Ascending aorta (tissue), 2 donors: ENCODE measurements at regions not wholly inside any gene's neighbourhood (a gene's known extent, or its start where the extent isn't known, plus 50 kb on each side); places are given as distances from the start of the nearest gene placed in this dataset.

Source experiments
- DNase-seq, 2 donors: peaks; one replicate each; pipeline ENCODE4 v3.0.0-alpha.2; 2019; ENCODE audit warnings: low spot score in 2 of 2
- H3K27ac ChIP-seq, 2 donors: fragments of 200-600 bp; sonication (generic); one replicate each; pipeline ENCODE4 v1.5.1; 2016 to 2017; ENCODE audit warnings: mild to moderate bottlenecking in 1 of 2
- H3K27me3 ChIP-seq: fragments of 200-600 bp; sonication (generic); one replicate; pipeline ENCODE4 v1.5.1; 2017
- H3K36me3 ChIP-seq, 2 donors: fragments of 200-600 bp; sonication (generic); one replicate each; pipeline ENCODE4 v1.5.1; 2016
- H3K4me1 ChIP-seq, 2 donors: fragments of 200-600 bp; sonication (generic); one replicate each; pipeline ENCODE4 v1.5.1; 2016 to 2017; ENCODE audit warnings: mild to moderate bottlenecking in 1 of 2
- H3K4me3 ChIP-seq, 2 donors: fragments of 200-600 bp; sonication (generic); one replicate each; pipeline ENCODE4 v1.5.1; 2016 to 2017; ENCODE audit warnings: mild to moderate bottlenecking in 1 of 2
- H3K9me3 ChIP-seq, 2 donors: fragments of 200-600 bp; sonication (generic); one replicate each; pipeline ENCODE4 v1.5.1; 2016
- CTCF ChIP-seq, 3 experiments: fragments of 200-600 bp in 2 of 3; fragments of 450-650 bp in 1 of 3; sonication (generic) in 2 of 3; IDR thresholded peaks; one replicate each; pipeline ENCODE4 v1.5.1; 2016 to 2019; ENCODE audit warnings: antibody characterized with exemption in 3 of 3, mild to moderate bottlenecking in 1 of 3, moderate library complexity in 1 of 3
- intact Hi-C: fragments of 100-400 bp; cut with DNase I; formaldehyde crosslinking; loops from one replicate; pipeline ENCODE4 v1.15.1; 2023

- intact Hi-C loops: no loop called here
- TF ChIP-seq CTCF (IDR thresholded peaks at IDR 0.05): peak in 2 of 3 experiments; percentile 26 to 37
These were observed 81.9 kb upstream of the QRFPR start for GRCh38 chr4:121462660-121463261.

GRCh38 chr4:121459026-121459425 lies 78.2 kb upstream of the QRFPR start:
- no peaks in the 10 kb centered on the region for H3K27me3 ChIP-seq
- TF ChIP-seq CTCF (IDR thresholded peaks at IDR 0.05): no peak
- intact Hi-C loops: no loop called here
- H3K36me3 ChIP-seq: no peaks in the 10 kb centered on the region
- H3K27ac ChIP-seq: no peak overlapping the region
- no peak for DNase-seq
- no peaks in the 10 kb centered on the region for H3K4me1 ChIP-seq
- no peaks in the 10 kb centered on the region for H3K9me3 ChIP-seq
- no peak overlapping the region for H3K4me3 ChIP-seq

More at GRCh38 chr4:121462660-121463261, 81.9 kb upstream of the QRFPR start:
- Histone ChIP-seq H3K27me3 (no peaks in the 10 kb centered on the region), H3K36me3 (no peaks in the 10 kb centered on the region), H3K4me3 (no peak overlapping the region), H3K27ac (no peak overlapping the region), H3K4me1 (no peaks in the 10 kb centered on the region), H3K9me3 (no peaks in the 10 kb centered on the region)
- DNase-seq: no peak

- no peaks in the 10 kb centered on the region for H3K36me3 ChIP-seq
- no peak for TF ChIP-seq CTCF (IDR thresholded peaks at IDR 0.05)
- H3K4me3 ChIP-seq: no peak overlapping the region
- no peaks in the 10 kb centered on the region for H3K9me3 ChIP-seq
- H3K27me3 ChIP-seq: no peaks in the 10 kb centered on the region
- intact Hi-C loops: no loop called here
- H3K4me1 ChIP-seq: no peaks in the 10 kb centered on the region
- H3K27ac ChIP-seq: no peak overlapping the region
- no peak for DNase-seq
These were observed 76.6 kb upstream of the QRFPR start for GRCh38 chr4:121457278-121457875.

GRCh38 chr4:121455285-121455684 lies 74.5 kb upstream of the QRFPR start:
- Histone ChIP-seq H3K4me3 (no peak overlapping the region), H3K27ac (no peak overlapping the region), H3K27me3 (no peaks in the 10 kb centered on the region), H3K36me3 (no peaks in the 10 kb centered on the region), H3K4me1 (no peaks in the 10 kb centered on the region), H3K9me3 (no peaks in the 10 kb centered on the region)
- intact Hi-C loops: no loop called here
- no peak for DNase-seq
- no peak for TF ChIP-seq CTCF (IDR thresholded peaks at IDR 0.05)

GRCh38 chr4:121454251-121454979 lies 73.6 kb upstream of the QRFPR start:
- Histone ChIP-seq H3K4me1 (no peaks in the 10 kb centered on the region), H3K27me3 (no peaks in the 10 kb centered on the region), H3K9me3 (no peaks in the 10 kb centered on the region), H3K36me3 (no peaks in the 10 kb centered on the region), H3K4me3 (no peak overlapping the region), H3K27ac (no peak overlapping the region)
- intact Hi-C loops: no loop called here
- TF ChIP-seq CTCF (IDR thresholded peaks at IDR 0.05): no peak
- no peak for DNase-seq
